Endothelial cell of umbilical vein (primary cell): ENCODE measurements at regions not wholly inside any gene's neighbourhood (a gene's known extent, or its start where the extent isn't known, plus 50 kb on each side); places are given as distances from the start of the nearest gene placed in this dataset.

Experiments used
- CTCF ChIP-seq, 2 donors: IDR thresholded peaks; 1 replicate in 1 of 2; 2 replicates in 1 of 2; pipeline ENCODE4 v1.5.1; 2011; ENCODE audit warnings: low read length in 2 of 2, mild to moderate bottlenecking in 2 of 2, moderate library complexity in 2 of 2, control low read depth in 1 of 2, inconsistent platforms in 1 of 2, low read depth in 1 of 2; ENCODE audit not compliant: insufficient read depth in 1 of 2; ENCODE audit errors: extremely low read depth in 1 of 2
- EZH2 ChIP-seq: IDR thresholded peaks from 2 replicates; pipeline ENCODE4 v1.6.1; 2012; ENCODE audit warnings: borderline replicate concordance, low read depth, mild to moderate bottlenecking, moderate library complexity, low read length, inconsistent platforms; ENCODE audit not compliant: severe bottlenecking
- POLR2A ChIP-seq: IDR thresholded peaks from 2 replicates; pipeline ENCODE4 v1.6.1; 2012; ENCODE audit warnings: low read depth, mild to moderate bottlenecking, control low read depth, low read length

- TF ChIP-seq EZH2 (no peak), CTCF (IDR thresholded peaks at IDR 0.05; ENCODE audit: extremely low read depth in 1 of 2, insufficient read depth in 1 of 2, low read depth in 1 of 2, low read length in 2 of 2) (no peak), POLR2A (no peak)
Observed at GRCh38 chr11:69945157-69945556, 125.9 kb upstream of the FGF3 start.
